ENCODE measurements at regions not wholly inside any gene's neighbourhood (a gene's known extent, or its start where the extent isn't known, plus 50 kb on each side); places are given as distances from the start of the nearest gene placed in this dataset.

DNA sequence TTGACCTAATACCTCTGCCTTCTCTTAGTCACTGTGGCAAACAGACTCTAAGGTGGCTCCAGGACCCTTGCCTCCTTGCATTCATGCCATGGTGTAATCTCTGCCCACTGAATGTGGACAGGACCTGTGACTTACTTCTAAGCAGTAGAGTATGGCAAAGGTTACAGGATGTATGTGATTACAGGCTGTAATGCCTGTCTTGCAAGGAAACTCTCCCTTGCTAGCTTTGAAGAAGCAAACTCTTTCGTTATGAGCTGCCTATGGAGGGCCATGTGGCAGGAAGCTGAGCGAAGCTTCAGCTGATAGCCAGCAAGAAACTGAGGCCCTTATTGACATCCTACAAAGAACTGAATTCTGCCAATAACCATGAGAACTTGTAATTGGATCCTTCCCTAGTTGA is 103.3 kb upstream of the HMHB1 start:
- Histone ChIP-seq H3K36me3 (ENCODE audit: control insufficient read depth in 2 of 3, insufficient read depth in 3 of 3, low read length in 3 of 3) (no peaks in the 10 kb centered on the region), H3K4me3 (ENCODE audit: low read length in 3 of 3) (no peak overlapping the region), H3K9me3 (ENCODE audit: control insufficient read depth in 2 of 3, insufficient read depth in 1 of 3, low read length in 3 of 3) (no peaks in the 10 kb centered on the region), H3K9ac (ENCODE audit: low read length in 3 of 3) (no peak overlapping the region), H3K27me3 (ENCODE audit: control insufficient read depth, insufficient read depth, low read length) (no peaks in the 10 kb centered on the region), H3K27ac (ENCODE audit: low read depth in 2 of 2, low read length in 2 of 2) (no peak overlapping the region), H3K4me1 (ENCODE audit: control insufficient read depth in 2 of 3, insufficient read depth in 2 of 3, low read depth in 1 of 3, low read length in 3 of 3) (no peaks in the 10 kb centered on the region)
- FAIRE-seq (no peak), DNase-seq (no peak)
- intact Hi-C loops (cut with DNase I), result no loop called here
- TF ChIP-seq, protein P1, sequence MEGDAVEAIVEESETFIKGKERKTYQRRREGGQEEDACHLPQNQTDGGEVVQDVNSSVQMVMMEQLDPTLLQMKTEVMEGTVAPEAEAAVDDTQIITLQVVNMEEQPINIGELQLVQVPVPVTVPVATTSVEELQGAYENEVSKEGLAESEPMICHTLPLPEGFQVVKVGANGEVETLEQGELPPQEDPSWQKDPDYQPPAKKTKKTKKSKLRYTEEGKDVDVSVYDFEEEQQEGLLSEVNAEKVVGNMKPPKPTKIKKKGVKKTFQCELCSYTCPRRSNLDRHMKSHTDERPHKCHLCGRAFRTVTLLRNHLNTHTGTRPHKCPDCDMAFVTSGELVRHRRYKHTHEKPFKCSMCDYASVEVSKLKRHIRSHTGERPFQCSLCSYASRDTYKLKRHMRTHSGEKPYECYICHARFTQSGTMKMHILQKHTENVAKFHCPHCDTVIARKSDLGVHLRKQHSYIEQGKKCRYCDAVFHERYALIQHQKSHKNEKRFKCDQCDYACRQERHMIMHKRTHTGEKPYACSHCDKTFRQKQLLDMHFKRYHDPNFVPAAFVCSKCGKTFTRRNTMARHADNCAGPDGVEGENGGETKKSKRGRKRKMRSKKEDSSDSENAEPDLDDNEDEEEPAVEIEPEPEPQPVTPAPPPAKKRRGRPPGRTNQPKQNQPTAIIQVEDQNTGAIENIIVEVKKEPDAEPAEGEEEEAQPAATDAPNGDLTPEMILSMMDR (IDR thresholded peaks at IDR 0.05; ENCODE audit: borderline replicate concordance, extremely low read depth, insufficient read depth), result no peak

DNA sequence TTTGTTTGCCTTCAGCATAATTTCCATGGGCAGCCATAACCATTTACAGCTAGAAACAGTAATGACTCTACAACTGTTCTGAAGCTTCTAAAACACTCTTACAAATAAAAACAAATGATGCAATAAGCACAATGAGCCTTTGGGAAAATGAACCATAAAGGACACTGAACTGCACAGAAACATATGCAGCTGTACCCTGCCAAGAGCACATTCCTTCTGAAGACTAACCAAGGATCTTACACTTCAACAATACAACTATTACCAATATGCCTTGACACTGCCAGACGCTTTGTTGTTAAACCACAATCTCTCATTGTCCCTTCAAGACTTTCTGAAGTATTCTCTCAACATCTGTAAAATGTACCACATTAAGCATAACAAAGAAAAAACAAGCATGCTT is 104.2 kb upstream of the HMHB1 start:
- no peak overlapping the region for H3K9ac ChIP-seq (ENCODE audit: low read length in 3 of 3)
- FAIRE-seq, result no peak
- H3K9me3 ChIP-seq (ENCODE audit: control insufficient read depth in 2 of 3, insufficient read depth in 1 of 3, low read length in 3 of 3), result no peaks in the 10 kb centered on the region
- no peak overlapping the region for H3K4me3 ChIP-seq (ENCODE audit: low read length in 3 of 3)
- TF ChIP-seq, protein P1 (IDR thresholded peaks at IDR 0.05; ENCODE audit: borderline replicate concordance, extremely low read depth, insufficient read depth), result no peak
- intact Hi-C loops (cut with DNase I), result no loop called here
- no peaks in the 10 kb centered on the region for H3K4me1 ChIP-seq (ENCODE audit: control insufficient read depth in 2 of 3, insufficient read depth in 2 of 3, low read depth in 1 of 3, low read length in 3 of 3)
- H3K27me3 ChIP-seq (ENCODE audit: control insufficient read depth, insufficient read depth, low read length), result no peaks in the 10 kb centered on the region
- peak in 1 of 5 donors; percentile 53 for DNase-seq
- H3K27ac ChIP-seq (ENCODE audit: low read depth in 2 of 2, low read length in 2 of 2), result no peak overlapping the region
- H3K36me3 ChIP-seq (ENCODE audit: control insufficient read depth in 2 of 3, insufficient read depth in 3 of 3, low read length in 3 of 3), result no peaks in the 10 kb centered on the region

DNA sequence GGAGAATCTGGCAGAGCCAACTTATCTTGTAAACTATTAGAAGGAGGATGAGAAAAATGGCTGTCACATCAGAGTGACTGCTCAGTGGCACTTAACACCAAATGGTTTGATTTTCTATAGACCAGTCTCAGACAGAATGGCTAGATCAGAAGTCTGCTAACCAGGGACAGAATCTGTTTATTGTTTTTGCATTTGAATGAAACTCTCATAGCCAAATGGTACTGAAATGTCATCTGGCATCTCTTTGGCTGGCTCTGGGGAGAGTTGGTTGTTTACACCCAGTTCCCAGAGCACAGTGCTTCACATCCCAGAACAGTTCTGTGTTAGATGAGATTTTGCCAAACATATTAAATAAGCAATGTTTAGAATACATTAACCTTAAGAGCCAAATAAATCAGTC is 106.6 kb upstream of the HMHB1 start:
- Histone ChIP-seq H3K4me3 (ENCODE audit: low read length in 3 of 3) (no peak overlapping the region), H3K4me1 (ENCODE audit: control insufficient read depth in 2 of 3, insufficient read depth in 2 of 3, low read depth in 1 of 3, low read length in 3 of 3) (no peaks in the 10 kb centered on the region), H3K27ac (ENCODE audit: low read depth in 2 of 2, low read length in 2 of 2) (no peak overlapping the region), H3K9ac (ENCODE audit: low read length in 3 of 3) (no peak overlapping the region), H3K36me3 (ENCODE audit: control insufficient read depth in 2 of 3, insufficient read depth in 3 of 3, low read length in 3 of 3) (no peaks in the 10 kb centered on the region), H3K27me3 (ENCODE audit: control insufficient read depth, insufficient read depth, low read length) (no peaks in the 10 kb centered on the region), H3K9me3 (ENCODE audit: control insufficient read depth in 2 of 3, insufficient read depth in 1 of 3, low read length in 3 of 3) (no peaks in the 10 kb centered on the region)
- TF ChIP-seq, protein P1 (IDR thresholded peaks at IDR 0.05; ENCODE audit: borderline replicate concordance, extremely low read depth, insufficient read depth), result no peak
- no peak for FAIRE-seq
- DNase-seq, result no peak
- intact Hi-C loops (cut with DNase I), result no loop called here

DNA sequence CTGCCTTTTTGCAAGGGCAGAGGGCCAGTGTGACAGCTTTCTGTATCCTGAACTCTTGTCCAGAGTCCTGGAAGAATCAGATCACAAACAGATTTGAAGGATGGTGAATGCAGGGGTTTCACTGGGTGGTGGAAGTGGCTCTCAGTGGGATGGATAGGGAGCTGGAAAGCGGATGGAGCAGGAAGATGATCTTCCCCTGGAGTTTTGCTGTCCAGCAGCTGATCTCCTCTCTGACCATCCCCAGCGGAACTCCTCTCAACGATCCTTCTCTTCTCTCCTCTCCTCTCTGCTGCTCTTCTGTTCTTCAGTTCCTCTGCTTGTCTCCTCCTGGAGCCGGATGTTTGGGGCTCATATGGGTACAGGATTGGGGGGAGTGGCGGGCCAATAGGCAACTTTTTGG is 108.3 kb upstream of the HMHB1 start:
- no peak overlapping the region for H3K4me3 ChIP-seq (ENCODE audit: low read length in 3 of 3)
- no peaks in the 10 kb centered on the region for H3K36me3 ChIP-seq (ENCODE audit: control insufficient read depth in 2 of 3, insufficient read depth in 3 of 3, low read length in 3 of 3)
- no peaks in the 10 kb centered on the region for H3K27me3 ChIP-seq (ENCODE audit: control insufficient read depth, insufficient read depth, low read length)
- H3K27ac ChIP-seq (ENCODE audit: low read depth in 2 of 2, low read length in 2 of 2), result no peak overlapping the region
- TF ChIP-seq, protein P1 (IDR thresholded peaks at IDR 0.05; ENCODE audit: borderline replicate concordance, extremely low read depth, insufficient read depth), result no peak
- H3K9me3 ChIP-seq (ENCODE audit: control insufficient read depth in 2 of 3, insufficient read depth in 1 of 3, low read length in 3 of 3), result no peaks in the 10 kb centered on the region
- DNase-seq, result no peak
- H3K9ac ChIP-seq (ENCODE audit: low read length in 3 of 3), result no peak overlapping the region
- intact Hi-C loops (cut with DNase I), result no loop called here
- FAIRE-seq, result no peak
- no peaks in the 10 kb centered on the region for H3K4me1 ChIP-seq (ENCODE audit: control insufficient read depth in 2 of 3, insufficient read depth in 2 of 3, low read depth in 1 of 3, low read length in 3 of 3)

Measured in kidney (tissue), 13 donors.